ENCODE measurements at regions not wholly inside any gene's neighbourhood (a gene's known extent, or its start where the extent isn't known, plus 50 kb on each side); places are given as distances from the start of the nearest gene placed in this dataset.

- no peak overlapping the region for H3K27ac ChIP-seq (ENCODE audit: low read depth, low read length)
- H3K9me3 ChIP-seq (ENCODE audit: control insufficient read depth, insufficient read depth, low read depth, low read length) = no peaks in the 10 kb centered on the region
- H3K27me3 ChIP-seq (ENCODE audit: control insufficient read depth, insufficient read depth, low read length) = no peaks in the 10 kb centered on the region
- H3K4me3 ChIP-seq (ENCODE audit: low read depth, low read length) = no peak overlapping the region
- no peak overlapping the region for H3K9ac ChIP-seq (ENCODE audit: low read length)
- H3K4me1 ChIP-seq (ENCODE audit: control insufficient read depth, insufficient read depth, low read length) = no peaks in the 10 kb centered on the region
- no peaks in the 10 kb centered on the region for H3K36me3 ChIP-seq (ENCODE audit: control insufficient read depth, insufficient read depth, low read length)
Observed at GRCh38 chr3:5389057-5389456, 201.6 kb downstream of the EDEM1 start.

DNA sequence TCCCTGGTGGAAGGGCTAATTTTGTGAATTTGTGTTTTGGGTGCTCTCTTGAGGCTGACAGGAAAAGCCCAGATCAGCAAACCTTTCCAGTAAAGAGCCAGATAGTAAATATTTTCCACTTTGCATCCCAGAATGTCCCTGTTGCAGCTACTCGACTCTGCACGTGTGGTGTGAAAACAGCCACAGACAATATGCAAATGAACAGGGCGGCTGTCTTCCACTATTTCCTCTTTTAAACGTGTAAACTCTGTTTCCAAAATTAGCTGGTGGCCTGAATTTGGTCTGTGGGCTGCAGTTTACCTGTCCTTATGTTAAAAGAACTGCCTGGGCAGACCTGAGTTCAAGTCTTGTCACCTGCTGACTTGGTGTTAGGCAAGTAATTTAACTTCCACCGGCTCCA lies 202.7 kb downstream of the EDEM1 start:
- Histone ChIP-seq H3K9me3 (ENCODE audit: control insufficient read depth, insufficient read depth, low read depth, low read length) (no peaks in the 10 kb centered on the region), H3K9ac (ENCODE audit: low read length) (no peak overlapping the region), H3K4me1 (ENCODE audit: control insufficient read depth, insufficient read depth, low read length) (no peaks in the 10 kb centered on the region), H3K27ac (ENCODE audit: low read depth, low read length) (no peak overlapping the region), H3K36me3 (ENCODE audit: control insufficient read depth, insufficient read depth, low read length) (no peaks in the 10 kb centered on the region), H3K27me3 (ENCODE audit: control insufficient read depth, insufficient read depth, low read length) (no peaks in the 10 kb centered on the region), H3K4me3 (ENCODE audit: low read depth, low read length) (no peak overlapping the region)

- Histone ChIP-seq H3K27ac (ENCODE audit: low read depth, low read length) (no peak overlapping the region), H3K27me3 (ENCODE audit: control insufficient read depth, insufficient read depth, low read length) (no peaks in the 10 kb centered on the region), H3K9ac (ENCODE audit: low read length) (no peak overlapping the region), H3K9me3 (ENCODE audit: control insufficient read depth, insufficient read depth, low read depth, low read length) (no peaks in the 10 kb centered on the region), H3K36me3 (ENCODE audit: control insufficient read depth, insufficient read depth, low read length) (no peaks in the 10 kb centered on the region), H3K4me3 (ENCODE audit: low read depth, low read length) (no peak overlapping the region), H3K4me1 (ENCODE audit: control insufficient read depth, insufficient read depth, low read length) (no peaks in the 10 kb centered on the region)
Observed at GRCh38 chr3:5390936-5391625, 203.6 kb downstream of the EDEM1 start.

GRCh38 chr3:5401002-5401401 lies 213.5 kb downstream of the EDEM1 start:
- no peak overlapping the region for H3K9ac ChIP-seq (ENCODE audit: low read length)
- H3K9me3 ChIP-seq (ENCODE audit: control insufficient read depth, insufficient read depth, low read depth, low read length) = no peaks in the 10 kb centered on the region
- no peaks in the 10 kb centered on the region for H3K27me3 ChIP-seq (ENCODE audit: control insufficient read depth, insufficient read depth, low read length)
- H3K27ac ChIP-seq (ENCODE audit: low read depth, low read length) = no peak overlapping the region
- no peaks in the 10 kb centered on the region for H3K4me1 ChIP-seq (ENCODE audit: control insufficient read depth, insufficient read depth, low read length)
- H3K36me3 ChIP-seq (ENCODE audit: control insufficient read depth, insufficient read depth, low read length) = no peaks in the 10 kb centered on the region
- H3K4me3 ChIP-seq (ENCODE audit: low read depth, low read length) = no peak overlapping the region

DNA sequence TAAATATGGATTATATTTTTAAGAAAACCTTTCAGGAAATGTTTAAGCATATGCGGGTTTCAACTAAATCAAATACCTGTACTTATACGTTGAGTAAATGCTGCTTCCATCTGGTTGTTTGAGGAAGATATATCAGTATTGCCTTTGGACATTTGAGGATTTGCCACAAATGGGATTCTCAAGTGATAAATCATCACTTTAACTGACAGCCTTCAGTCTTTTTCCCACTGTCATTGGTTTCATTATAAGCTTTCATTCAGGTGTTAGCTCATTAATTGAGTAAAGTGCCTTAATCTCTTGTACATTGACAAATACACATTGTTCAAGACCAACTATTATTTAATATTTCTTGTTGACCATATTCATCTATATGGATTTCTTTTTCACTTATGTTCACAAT lies 217.2 kb downstream of the EDEM1 start:
- Histone ChIP-seq H3K9ac (ENCODE audit: low read length) (no peak overlapping the region), H3K4me3 (ENCODE audit: low read depth, low read length) (no peak overlapping the region), H3K4me1 (ENCODE audit: control insufficient read depth, insufficient read depth, low read length) (no peaks in the 10 kb centered on the region), H3K9me3 (ENCODE audit: control insufficient read depth, insufficient read depth, low read depth, low read length) (no peaks in the 10 kb centered on the region), H3K27ac (ENCODE audit: low read depth, low read length) (no peak overlapping the region), H3K27me3 (ENCODE audit: control insufficient read depth, insufficient read depth, low read length) (no peaks in the 10 kb centered on the region), H3K36me3 (ENCODE audit: control insufficient read depth, insufficient read depth, low read length) (no peaks in the 10 kb centered on the region)

- no peaks in the 10 kb centered on the region for H3K36me3 ChIP-seq (ENCODE audit: control insufficient read depth, insufficient read depth, low read length)
- no peak overlapping the region for H3K4me3 ChIP-seq (ENCODE audit: low read depth, low read length)
- H3K27ac ChIP-seq (ENCODE audit: low read depth, low read length) = no peak overlapping the region
- no peaks in the 10 kb centered on the region for H3K9me3 ChIP-seq (ENCODE audit: control insufficient read depth, insufficient read depth, low read depth, low read length)
- H3K27me3 ChIP-seq (ENCODE audit: control insufficient read depth, insufficient read depth, low read length) = no peaks in the 10 kb centered on the region
- H3K9ac ChIP-seq (ENCODE audit: low read length) = no peak overlapping the region
- H3K4me1 ChIP-seq (ENCODE audit: control insufficient read depth, insufficient read depth, low read length) = no peaks in the 10 kb centered on the region
Observed at GRCh38 chr3:5411786-5412185, 224.3 kb downstream of the EDEM1 start.

DNA sequence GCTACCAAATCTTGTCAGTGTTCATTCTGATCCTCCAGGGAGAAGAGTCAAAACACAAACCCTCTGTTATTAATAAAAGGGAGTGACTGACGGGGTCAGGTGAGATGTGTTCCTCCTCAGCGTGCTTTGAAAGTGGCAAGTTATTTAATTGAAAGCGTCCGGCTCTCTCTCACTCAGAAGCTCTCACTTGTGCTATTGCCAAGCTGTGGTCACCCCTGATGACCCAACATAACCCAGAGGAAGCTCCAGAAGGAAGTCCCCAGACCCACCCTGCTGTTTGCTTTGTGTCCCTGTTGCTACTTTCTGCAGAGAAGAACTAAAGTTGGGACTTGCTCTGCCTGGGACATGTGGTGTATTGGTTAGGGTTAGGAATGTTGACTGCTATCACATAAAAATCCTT lies 235.6 kb downstream of the EDEM1 start:
- Histone ChIP-seq H3K9me3 (ENCODE audit: control insufficient read depth, insufficient read depth, low read depth, low read length) (peaks cover 1% of the 10 kb centered on the region; the same call in 1 of the 2 replicates), H3K4me1 (ENCODE audit: control insufficient read depth, insufficient read depth, low read length) (no peaks in the 10 kb centered on the region)

DNA sequence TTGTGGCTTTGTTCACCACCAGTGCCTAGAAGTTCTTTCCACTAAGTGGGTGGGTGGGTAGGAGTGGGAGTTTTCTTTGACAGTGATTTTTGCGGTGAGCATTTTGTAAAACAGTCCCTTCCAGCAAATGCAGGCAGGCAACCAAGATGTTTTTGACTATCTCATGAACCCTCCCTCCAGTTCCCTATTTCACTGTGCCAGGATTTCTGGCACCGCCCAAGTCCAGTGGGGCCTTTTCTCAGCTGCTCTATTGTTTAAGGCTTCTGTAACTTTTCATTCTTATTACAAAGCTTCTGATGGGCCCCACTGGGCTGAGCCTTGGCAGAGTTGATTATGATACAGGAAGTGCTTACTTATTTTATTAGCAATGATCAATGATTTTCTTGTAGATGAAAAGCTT lies 236.0 kb downstream of the EDEM1 start:
- no peak overlapping the region for H3K27ac ChIP-seq (ENCODE audit: low read depth, low read length)
- H3K9me3 ChIP-seq (ENCODE audit: control insufficient read depth, insufficient read depth, low read depth, low read length) = no peaks in the 10 kb centered on the region
- no peak overlapping the region for H3K9ac ChIP-seq (ENCODE audit: low read length)
- no peak overlapping the region for H3K4me3 ChIP-seq (ENCODE audit: low read depth, low read length)
- no peaks in the 10 kb centered on the region for H3K36me3 ChIP-seq (ENCODE audit: control insufficient read depth, insufficient read depth, low read length)
- H3K4me1 ChIP-seq (ENCODE audit: control insufficient read depth, insufficient read depth, low read length) = no peaks in the 10 kb centered on the region
- no peaks in the 10 kb centered on the region for H3K27me3 ChIP-seq (ENCODE audit: control insufficient read depth, insufficient read depth, low read length)

More for the DNA sequence above, 235.6 kb downstream of the EDEM1 start:
- Histone ChIP-seq H3K27me3 (ENCODE audit: control insufficient read depth, insufficient read depth, low read length) (no peaks in the 10 kb centered on the region), H3K9ac (ENCODE audit: low read length) (no peak overlapping the region), H3K36me3 (ENCODE audit: control insufficient read depth, insufficient read depth, low read length) (no peaks in the 10 kb centered on the region), H3K27ac (ENCODE audit: low read depth, low read length) (no peak overlapping the region), H3K4me3 (ENCODE audit: low read depth, low read length) (no peak overlapping the region)

- Histone ChIP-seq H3K4me1 (ENCODE audit: control insufficient read depth, insufficient read depth, low read length) (no peaks in the 10 kb centered on the region), H3K4me3 (ENCODE audit: low read depth, low read length) (no peak overlapping the region), H3K9ac (ENCODE audit: low read length) (no peak overlapping the region), H3K27me3 (ENCODE audit: control insufficient read depth, insufficient read depth, low read length) (no peaks in the 10 kb centered on the region), H3K9me3 (ENCODE audit: control insufficient read depth, insufficient read depth, low read depth, low read length) (no peaks in the 10 kb centered on the region), H3K27ac (ENCODE audit: low read depth, low read length) (no peak overlapping the region), H3K36me3 (ENCODE audit: control insufficient read depth, insufficient read depth, low read length) (no peaks in the 10 kb centered on the region)
Observed at GRCh38 chr3:5425371-5425770, 237.9 kb downstream of the EDEM1 start.

- no peak overlapping the region for H3K9ac ChIP-seq (ENCODE audit: low read length)
- H3K9me3 ChIP-seq (ENCODE audit: control insufficient read depth, insufficient read depth, low read depth, low read length) = no peaks in the 10 kb centered on the region
- no peaks in the 10 kb centered on the region for H3K36me3 ChIP-seq (ENCODE audit: control insufficient read depth, insufficient read depth, low read length)
- H3K27ac ChIP-seq (ENCODE audit: low read depth, low read length) = no peak overlapping the region
- no peaks in the 10 kb centered on the region for H3K4me1 ChIP-seq (ENCODE audit: control insufficient read depth, insufficient read depth, low read length)
- H3K27me3 ChIP-seq (ENCODE audit: control insufficient read depth, insufficient read depth, low read length) = no peaks in the 10 kb centered on the region
- H3K4me3 ChIP-seq (ENCODE audit: low read depth, low read length) = no peak overlapping the region
Observed at GRCh38 chr3:5426094-5426883, 238.8 kb downstream of the EDEM1 start.

GRCh38 chr3:5427021-5427420 lies 239.5 kb downstream of the EDEM1 start:
- H3K9ac ChIP-seq (ENCODE audit: low read length) = no peak overlapping the region
- H3K4me1 ChIP-seq (ENCODE audit: control insufficient read depth, insufficient read depth, low read length) = no peaks in the 10 kb centered on the region
- no peak overlapping the region for H3K27ac ChIP-seq (ENCODE audit: low read depth, low read length)
- H3K27me3 ChIP-seq (ENCODE audit: control insufficient read depth, insufficient read depth, low read length) = no peaks in the 10 kb centered on the region
- no peaks in the 10 kb centered on the region for H3K36me3 ChIP-seq (ENCODE audit: control insufficient read depth, insufficient read depth, low read length)
- H3K9me3 ChIP-seq (ENCODE audit: control insufficient read depth, insufficient read depth, low read depth, low read length) = no peaks in the 10 kb centered on the region
- H3K4me3 ChIP-seq (ENCODE audit: low read depth, low read length) = no peak overlapping the region
